K562 (cell line): ENCODE measurements at regions not wholly inside any gene's neighbourhood (a gene's known extent, or its start where the extent isn't known, plus 50 kb on each side); places are given as distances from the start of the nearest gene placed in this dataset.

Experiments used
- AFF4 ChIP-seq: sonication (generic); formaldehyde crosslinking; IDR thresholded peaks from 2 replicates; pipeline ENCODE4 v1.8.0; 2023; ENCODE audit warnings: mild to moderate bottlenecking, missing genetic modification reagents
- CBX8 ChIP-seq: fragments of 200-600 bp; sonication (generic); IDR thresholded peaks from 2 replicates; pipeline ENCODE4 v1.6.1; 2012; ENCODE audit warnings: borderline replicate concordance, mixed run types, low read depth, mild to moderate bottlenecking, moderate library complexity, mixed read lengths, low read length, control low read depth, inconsistent platforms; ENCODE audit not compliant: poor library complexity, severe bottlenecking; ENCODE audit errors: extremely low read depth
- COPS2 ChIP-seq: fragments of 450-650 bp; conservative IDR thresholded peaks from 2 replicates; pipeline ENCODE4 v1.6.1; 2016; ENCODE audit warnings: mild to moderate bottlenecking, moderate library complexity
- DACH1 ChIP-seq: fragments of 450-650 bp; IDR thresholded peaks from 2 replicates; pipeline ENCODE4 v1.6.1; 2018; ENCODE audit not compliant: partially characterized antibody
- GATAD2B ChIP-seq: fragments of 450-650 bp; IDR thresholded peaks from 2 replicates; pipeline ENCODE4 v1.6.1; 2017; ENCODE audit warnings: mild to moderate bottlenecking, borderline replicate concordance
- HDAC1 ChIP-seq, 2 experiments: fragments of 450-650 bp; IDR thresholded peaks; 2 replicates each; pipeline ENCODE4 v1.6.1; 2016 to 2017; ENCODE audit warnings: inconsistent platforms in 1 of 2, mild to moderate bottlenecking in 1 of 2, moderate library complexity in 1 of 2
- NR2F6 ChIP-seq: fragments of 450-650 bp; formaldehyde crosslinking; IDR thresholded peaks from 2 replicates; pipeline ENCODE4 v1.4.0; 2020; ENCODE audit warnings: mild to moderate bottlenecking
- POU5F1 ChIP-seq: fragments of 150-350 bp; IDR thresholded peaks from 2 replicates; pipeline ENCODE4 v1.6.1; 2014; ENCODE audit warnings: borderline replicate concordance, low read length, low read depth, mild to moderate bottlenecking; ENCODE audit not compliant: partially characterized antibody
- RUNX1 ChIP-seq: sonication (generic); IDR thresholded peaks from 2 replicates; pipeline ENCODE4 v1.6.1; 2016; ENCODE audit warnings: antibody characterized with exemption, low read depth
- SREBF2 ChIP-seq: sonication (generic); formaldehyde crosslinking; IDR thresholded peaks from 2 replicates; pipeline ENCODE4 v1.4.0; 2020; ENCODE audit warnings: mild to moderate bottlenecking, missing genetic modification reagents
- U2AF1 ChIP-seq: fragments of 200-400 bp; formaldehyde crosslinking; optimal IDR thresholded peaks from 2 replicates; pipeline ENCODE3; 2017; ENCODE audit warnings: mild to moderate bottlenecking, low read depth, low read length, moderate library complexity
- ZFP91 ChIP-seq: sonication (generic); formaldehyde crosslinking; IDR thresholded peaks from 2 replicates; pipeline ENCODE4 v1.8.0; 2022; ENCODE audit warnings: mild to moderate bottlenecking, missing genetic modification reagents
- TF ChIP-seq, protein P1 (sequence below): fragments of 450-650 bp; IDR thresholded peaks from 2 replicates; pipeline ENCODE4 v1.7.1; 2018; ENCODE audit warnings: mild to moderate bottlenecking, low read depth; ENCODE audit not compliant: partially characterized antibody
- TF ChIP-seq, protein P2 (sequence below): sonication (generic); formaldehyde crosslinking; IDR thresholded peaks from 2 replicates; pipeline ENCODE4 v1.8.1; 2022; ENCODE audit warnings: missing genetic modification reagents

DNA sequence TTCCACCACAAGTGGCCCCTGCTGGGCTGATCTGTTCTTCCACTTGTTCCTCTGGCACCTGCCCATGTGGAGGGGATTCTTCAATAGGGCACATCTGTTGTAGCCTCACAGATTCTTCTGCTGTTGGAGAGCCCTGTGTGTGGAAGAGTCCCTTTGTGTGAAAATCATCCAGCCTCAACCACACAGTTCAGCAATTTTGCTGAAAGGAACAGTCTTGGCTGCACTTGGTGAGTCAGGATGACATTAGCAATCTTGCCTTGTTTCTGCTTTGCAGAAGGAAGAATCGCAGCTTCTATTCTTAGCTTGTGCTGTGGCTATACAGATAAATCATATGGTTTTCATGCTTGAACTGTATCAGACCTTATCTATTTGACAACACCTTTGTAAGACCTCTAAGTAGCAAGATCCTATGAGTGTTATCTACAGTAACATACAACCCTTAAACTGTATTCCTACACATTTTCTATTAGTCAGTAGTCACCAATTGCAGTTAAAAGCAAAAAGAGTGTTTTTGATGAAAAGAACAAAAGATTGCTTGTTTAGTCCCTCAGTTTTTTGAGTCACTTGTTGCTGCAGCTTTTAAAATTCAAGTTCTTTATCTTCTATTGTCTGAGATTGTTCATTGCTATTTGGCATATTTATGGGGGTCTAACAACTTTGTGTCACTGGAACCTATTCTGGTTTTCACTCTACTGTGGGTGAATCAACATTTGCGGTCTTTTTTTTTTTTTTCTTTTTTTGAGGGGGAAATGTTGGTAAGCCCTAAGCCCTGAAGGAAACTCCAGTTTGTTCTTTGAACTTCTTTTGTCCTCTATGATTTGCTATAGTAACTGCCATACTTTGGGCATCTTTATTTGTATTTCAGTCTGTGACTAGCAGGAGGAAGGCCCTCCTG is 231.6 kb downstream of the TFAP2B start (continued):
- TF ChIP-seq POU5F1 (no peak), DACH1 (peak; percentile 97), CBX8 (no peak), AFF4 (CRISPR knock-in tag) (no peak), COPS2 (no peak), RUNX1 (peak; percentile 83), NR2F6 (CRISPR knock-in tag) (no peak), HDAC1 (IDR thresholded peaks at IDR 0.05) (peak; percentile 94 to 99), ZFP91 (CRISPR knock-in tag) (no peak), GATAD2B (peak; percentile 99), SREBF2 (CRISPR knock-in tag) (no peak), U2AF1 (no peak)
- TF ChIP-seq, protein P1, sequence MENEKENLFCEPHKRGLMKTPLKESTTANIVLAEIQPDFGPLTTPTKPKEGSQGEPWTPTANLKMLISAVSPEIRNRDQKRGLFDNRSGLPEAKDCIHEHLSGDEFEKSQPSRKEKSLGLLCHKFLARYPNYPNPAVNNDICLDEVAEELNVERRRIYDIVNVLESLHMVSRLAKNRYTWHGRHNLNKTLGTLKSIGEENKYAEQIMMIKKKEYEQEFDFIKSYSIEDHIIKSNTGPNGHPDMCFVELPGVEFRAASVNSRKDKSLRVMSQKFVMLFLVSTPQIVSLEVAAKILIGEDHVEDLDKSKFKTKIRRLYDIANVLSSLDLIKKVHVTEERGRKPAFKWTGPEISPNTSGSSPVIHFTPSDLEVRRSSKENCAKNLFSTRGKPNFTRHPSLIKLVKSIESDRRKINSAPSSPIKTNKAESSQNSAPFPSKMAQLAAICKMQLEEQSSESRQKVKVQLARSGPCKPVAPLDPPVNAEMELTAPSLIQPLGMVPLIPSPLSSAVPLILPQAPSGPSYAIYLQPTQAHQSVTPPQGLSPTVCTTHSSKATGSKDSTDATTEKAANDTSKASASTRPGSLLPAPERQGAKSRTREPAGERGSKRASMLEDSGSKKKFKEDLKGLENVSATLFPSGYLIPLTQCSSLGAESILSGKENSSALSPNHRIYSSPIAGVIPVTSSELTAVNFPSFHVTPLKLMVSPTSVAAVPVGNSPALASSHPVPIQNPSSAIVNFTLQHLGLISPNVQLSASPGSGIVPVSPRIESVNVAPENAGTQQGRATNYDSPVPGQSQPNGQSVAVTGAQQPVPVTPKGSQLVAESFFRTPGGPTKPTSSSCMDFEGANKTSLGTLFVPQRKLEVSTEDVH: peak; percentile 50
- TF ChIP-seq, protein P2, sequence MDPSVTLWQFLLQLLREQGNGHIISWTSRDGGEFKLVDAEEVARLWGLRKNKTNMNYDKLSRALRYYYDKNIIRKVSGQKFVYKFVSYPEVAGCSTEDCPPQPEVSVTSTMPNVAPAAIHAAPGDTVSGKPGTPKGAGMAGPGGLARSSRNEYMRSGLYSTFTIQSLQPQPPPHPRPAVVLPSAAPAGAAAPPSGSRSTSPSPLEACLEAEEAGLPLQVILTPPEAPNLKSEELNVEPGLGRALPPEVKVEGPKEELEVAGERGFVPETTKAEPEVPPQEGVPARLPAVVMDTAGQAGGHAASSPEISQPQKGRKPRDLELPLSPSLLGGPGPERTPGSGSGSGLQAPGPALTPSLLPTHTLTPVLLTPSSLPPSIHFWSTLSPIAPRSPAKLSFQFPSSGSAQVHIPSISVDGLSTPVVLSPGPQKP (CRISPR knock-in tag): no peak
